ENCODE measurements at regions not wholly inside any gene's neighbourhood (a gene's known extent, or its start where the extent isn't known, plus 50 kb on each side); places are given as distances from the start of the nearest gene placed in this dataset.

DNA sequence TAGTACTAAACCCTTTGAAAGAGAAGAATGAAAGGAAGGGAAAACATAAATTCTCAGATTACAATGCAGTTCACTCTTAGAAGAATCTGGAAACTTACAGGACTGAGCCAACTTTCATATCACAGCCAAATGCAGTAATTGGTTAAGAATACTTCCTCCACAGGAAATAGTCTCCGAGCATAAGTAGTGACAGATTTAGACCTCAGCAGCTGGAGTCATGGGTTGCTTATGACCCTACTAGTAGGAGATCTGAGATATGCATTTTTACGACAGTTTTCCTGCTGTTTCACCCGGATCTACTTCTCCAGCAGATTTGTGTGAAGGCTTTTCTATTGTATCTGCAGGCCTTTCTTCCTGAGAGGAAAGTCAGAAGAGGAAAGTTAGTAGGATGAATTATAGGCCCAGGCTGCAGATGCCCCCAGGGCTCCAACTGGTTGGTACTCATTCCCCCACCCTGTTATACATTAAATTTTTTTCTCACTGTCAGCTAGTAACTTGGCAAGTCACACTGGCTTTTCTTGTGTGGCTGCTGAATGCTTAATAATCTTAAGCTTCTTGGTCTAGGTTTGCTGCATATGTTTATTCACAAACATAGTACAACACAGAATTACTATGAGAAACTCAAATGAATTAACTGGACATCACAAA, 1241.5 kb upstream of the MIR17HG start:
- DNase-seq (ENCODE audit: low spot score in 2 of 2) (no peak), FAIRE-seq (no peak)

DNA sequence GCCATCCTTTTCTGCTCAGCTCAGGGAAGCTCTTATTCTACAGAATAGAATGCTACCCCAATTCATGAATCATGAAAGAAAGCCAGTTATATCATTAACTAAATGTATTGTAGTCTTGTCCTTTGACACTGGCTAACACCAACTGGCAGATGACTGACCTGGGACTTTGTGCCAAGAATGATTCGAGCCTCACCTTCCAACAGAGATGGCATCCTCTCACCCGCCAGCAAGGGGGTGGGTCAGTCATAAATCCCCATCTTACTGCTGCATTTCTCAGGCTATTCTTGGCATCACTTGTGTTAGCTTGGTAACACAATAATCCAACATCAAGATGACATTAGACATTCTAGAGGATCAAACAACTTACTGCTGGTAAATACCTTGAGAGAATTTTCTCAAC, 1239.8 kb upstream of the MIR17HG start:
- DNase-seq (ENCODE audit: low spot score in 2 of 2): no peak
- FAIRE-seq: no peak

DNA sequence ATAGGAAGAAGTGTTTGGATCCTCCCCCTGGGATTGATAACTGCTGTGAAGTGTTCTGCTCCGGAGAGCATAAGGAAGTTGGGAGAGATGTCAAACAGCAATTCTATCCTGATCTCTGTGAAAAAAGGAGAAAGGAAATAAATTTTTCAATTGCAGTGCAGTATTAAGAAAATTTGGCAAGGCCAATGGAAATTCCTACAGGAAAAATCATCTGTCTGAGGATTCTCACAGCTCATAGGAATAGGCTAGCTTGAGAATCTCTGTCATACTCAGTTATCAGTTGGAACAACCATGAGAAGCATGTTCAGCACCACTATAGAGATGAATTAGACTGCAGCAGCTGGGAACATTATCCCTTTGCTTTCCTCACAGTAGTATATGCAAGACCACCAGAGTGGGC, 1238.9 kb upstream of the MIR17HG start:
- DNase-seq (ENCODE audit: low spot score in 2 of 2) (no peak), FAIRE-seq (no peak)

DNA sequence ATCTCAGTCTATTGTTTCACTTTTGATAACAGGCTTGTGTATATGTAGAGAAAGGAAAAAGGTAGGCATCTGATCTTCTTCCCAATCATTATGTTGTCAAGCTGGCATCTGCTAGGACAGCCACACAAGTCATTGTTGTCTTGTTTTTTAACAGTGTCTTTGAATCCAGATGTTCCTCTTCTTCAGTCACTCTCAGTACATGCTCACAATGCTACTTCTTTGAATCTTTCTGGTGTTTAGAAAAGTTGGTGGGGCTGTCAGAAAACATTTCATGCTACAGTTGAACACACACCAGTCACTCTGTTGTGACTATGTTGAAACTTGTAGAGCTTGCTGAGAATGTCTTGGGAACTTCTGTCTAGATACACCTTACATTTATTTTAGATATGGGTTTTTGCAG, 1231.4 kb upstream of the MIR17HG start:
- FAIRE-seq (no peak), DNase-seq (ENCODE audit: low spot score in 2 of 2) (no peak)

DNA sequence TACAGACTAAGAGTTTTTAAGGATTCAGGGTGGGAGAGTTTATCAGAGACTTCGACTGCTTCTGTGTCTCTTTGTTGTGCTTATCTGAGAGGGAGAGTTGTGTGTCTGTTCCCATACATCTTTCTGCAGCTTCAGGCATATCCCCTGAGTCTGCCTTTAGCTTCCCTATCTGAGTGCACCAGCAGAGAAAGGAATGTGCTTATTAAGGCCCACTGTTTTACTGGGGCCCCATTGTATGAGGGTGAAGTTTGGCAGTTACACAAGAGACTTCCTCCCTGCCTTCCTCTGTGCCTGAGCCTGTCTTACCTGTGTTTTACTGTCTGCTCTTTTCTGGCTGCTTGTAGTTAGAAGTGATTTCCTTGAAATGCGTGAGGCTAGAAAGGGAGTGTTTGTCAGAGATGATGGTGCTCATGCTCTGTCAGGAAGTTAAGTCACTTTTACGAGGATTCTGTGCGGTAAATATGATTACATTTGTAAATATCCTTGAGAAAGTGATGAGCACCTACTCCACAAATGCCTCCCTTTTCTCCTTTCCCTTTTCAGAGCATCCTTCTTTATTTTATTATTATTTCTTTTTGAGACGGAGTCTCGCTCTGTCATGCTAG, 1228.9 kb upstream of the MIR17HG start:
- no peak for FAIRE-seq

DNA sequence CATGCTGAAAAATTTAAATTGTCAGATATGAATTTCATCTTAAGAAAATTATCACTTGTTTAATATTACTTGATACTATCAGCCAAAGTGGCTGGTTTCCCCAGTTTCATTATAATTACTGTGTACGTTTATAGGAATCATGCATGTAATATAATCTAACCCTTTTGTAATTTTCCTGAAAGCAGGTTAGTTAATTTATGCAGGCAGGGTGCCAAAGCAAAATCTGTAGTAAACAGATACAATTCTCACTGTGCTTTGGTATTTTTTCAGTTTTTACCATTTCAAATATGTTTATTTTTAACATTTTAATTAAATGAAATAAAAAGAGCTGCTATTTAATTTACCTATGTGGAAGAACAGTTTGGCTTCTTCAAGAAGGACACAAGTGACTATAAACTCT, 1227.5 kb upstream of the MIR17HG start:
- DNase-seq (ENCODE audit: low spot score in 2 of 2): no peak
- no peak for FAIRE-seq

More for the DNA sequence above, 1228.9 kb upstream of the MIR17HG start:
- DNase-seq (ENCODE audit: low spot score in 2 of 2): no peak

DNA sequence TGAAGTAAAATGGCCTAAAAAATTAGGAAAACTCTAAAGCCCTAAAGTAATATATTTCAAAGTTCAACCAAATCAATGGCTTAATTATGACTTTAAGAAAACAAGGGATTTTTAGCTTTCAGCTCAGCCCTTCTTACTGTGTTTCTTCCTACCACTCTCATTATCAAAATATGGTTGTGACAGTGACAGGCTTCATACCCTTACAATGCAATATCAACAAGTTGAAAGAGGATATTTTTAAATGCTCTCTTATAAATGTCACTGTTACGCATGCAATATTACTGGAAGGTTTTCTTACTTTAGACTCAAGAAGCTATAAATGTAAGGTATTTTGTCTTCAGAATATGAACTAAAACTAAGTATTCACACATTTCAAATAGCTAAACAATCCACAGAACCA, 1225.7 kb upstream of the MIR17HG start:
- no peak for DNase-seq (ENCODE audit: low spot score in 2 of 2)
- no peak for FAIRE-seq

DNA sequence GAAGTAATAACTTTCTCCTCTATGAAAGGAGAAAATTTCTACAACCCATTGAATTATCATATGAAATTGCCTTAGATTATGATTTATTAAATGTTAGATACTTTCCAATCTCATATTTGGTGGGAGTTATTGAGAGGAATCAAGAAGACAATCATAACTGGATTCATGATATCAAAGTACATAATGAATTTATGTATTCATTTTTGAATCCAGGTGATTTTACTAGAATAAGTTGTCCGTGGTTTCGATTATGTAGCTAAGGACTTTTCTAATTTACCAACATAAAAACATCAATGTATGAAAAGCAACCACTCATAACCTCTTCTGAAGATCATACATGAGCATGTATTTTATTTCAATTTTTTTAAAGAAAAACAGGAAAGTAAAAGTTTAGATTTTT, 1225.0 kb upstream of the MIR17HG start:
- FAIRE-seq: peak; percentile 56
- DNase-seq (ENCODE audit: low spot score in 2 of 2): no peak

DNA sequence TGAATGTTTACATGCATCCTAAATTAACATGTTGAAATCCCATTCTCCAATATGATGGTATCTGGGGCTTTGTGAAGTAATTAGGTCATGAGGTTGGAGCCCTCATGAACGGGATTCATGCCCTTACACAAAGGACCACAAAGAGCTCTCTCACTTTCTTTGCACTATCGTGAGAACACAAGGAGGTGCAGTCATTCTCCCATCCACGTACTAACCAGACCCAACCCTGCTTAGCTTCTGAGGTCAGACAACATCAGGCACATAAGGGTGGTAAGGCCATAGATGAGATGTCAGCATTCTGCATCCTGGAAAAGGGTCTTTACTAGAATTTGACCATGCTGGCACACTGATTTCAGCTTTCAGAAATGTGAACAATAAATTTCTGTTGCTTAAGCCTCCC, 1211.9 kb upstream of the MIR17HG start:
- no peak for FAIRE-seq
- no peak for DNase-seq (ENCODE audit: low spot score in 2 of 2)

DNA sequence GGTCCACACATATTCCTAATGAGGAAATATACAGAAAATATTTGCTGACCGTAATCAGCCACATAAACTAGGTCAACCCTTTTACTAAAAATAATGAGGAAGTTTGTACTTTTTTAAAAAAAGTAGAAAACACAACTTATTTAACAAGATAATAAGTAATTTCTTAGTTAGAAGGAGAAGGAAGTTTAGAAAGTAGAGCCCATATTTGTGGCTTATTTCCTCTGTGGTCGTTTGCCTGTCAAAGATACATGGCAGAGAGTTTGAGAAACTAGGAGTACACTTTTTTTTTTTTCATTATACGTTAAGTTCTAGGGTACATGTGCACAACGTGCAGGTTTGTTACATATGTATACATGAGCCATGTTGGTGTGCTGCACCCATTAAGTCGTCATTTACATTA, 1205.2 kb upstream of the MIR17HG start:
- FAIRE-seq: no peak
- no peak for DNase-seq (ENCODE audit: low spot score in 2 of 2)

DNA sequence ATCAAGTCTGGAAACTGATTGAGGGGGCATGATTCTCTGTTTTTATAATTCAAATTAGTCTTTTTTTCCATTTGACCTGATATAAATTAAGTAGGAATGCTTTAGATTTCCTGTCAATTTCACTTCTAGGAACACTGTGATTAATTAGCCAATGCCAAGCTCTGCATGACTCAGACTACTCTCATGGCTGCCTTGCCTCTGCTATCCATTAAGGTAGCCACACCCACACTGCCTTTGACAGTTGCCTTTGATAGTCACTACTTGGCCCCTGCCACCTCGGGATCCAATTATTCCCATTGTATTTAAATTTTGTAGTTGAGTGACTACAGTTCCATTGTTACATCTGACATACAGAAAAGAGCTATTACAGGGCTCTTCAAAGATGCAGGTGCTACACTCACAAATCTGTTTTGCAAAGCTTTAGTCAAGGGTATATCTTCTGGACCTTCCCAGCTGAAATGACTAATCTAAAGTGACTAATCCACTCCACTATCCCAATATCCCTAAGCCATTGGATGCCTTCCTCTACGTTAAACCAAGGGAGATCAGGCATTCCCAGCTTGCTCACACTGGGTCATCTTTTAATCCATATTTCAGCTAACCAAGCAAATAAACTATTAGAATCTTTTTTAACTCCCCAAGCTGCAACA, 1193.1 kb upstream of the MIR17HG start:
- FAIRE-seq: no peak
- DNase-seq (ENCODE audit: low spot score in 2 of 2): no peak

DNA sequence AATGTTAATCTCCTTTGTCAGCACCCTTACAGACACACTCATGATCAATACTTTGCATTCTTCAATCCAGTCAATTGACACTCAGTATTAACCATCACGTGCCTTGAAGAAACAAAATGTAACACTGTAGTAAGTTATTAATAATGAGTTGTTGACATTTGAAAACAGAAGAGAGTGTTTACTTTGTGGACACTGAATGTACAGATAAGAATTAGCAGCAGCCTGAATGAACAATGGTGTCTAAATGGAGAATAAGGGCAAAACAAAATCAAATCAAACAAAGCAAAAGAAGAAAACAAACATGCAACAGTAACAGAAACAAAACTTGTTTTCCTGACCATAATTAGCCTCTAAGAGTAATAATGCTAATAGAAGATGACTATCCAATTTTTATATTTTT, 1191.1 kb upstream of the MIR17HG start:
- DNase-seq (ENCODE audit: low spot score in 2 of 2) (no peak), FAIRE-seq (no peak)

DNA sequence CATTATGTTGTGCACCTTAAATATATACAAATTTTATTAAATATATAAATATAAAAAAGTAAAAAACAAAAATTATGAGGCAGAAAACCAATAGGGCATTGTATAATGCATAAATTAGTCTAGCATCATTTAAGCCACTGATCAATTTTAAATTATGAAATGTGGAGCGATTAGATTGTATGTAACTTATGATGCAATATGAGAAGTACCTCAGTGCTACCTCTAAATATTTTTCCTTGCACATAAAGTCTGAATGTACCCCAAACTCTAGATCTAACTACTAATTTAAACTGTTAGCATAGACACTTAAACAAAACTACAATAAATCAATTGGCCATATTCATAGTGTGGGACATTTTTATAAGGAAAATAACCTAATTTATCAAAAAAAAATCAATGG, 1178.5 kb upstream of the MIR17HG start:
- DNase-seq (ENCODE audit: low spot score in 2 of 2): no peak
- no peak for FAIRE-seq

DNA sequence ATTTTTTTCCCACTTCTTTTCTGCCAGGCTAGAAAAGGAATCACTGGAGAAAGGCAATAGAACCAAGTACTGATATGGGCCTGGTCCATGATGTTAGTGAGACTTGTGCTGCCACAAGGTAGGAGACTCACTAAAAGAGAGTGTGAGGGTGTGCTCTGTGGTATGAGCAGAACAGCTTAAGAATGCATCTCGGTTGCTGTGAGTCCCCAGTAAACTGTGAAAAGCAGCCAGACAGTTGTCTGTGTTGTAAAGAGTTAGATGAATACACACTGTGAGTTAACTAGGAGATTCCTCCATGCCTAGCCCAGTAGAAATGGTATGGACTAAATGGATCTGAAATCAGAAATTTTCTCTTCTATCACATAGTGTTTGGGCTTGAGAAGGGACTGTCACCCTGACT, 1177.3 kb upstream of the MIR17HG start:
- DNase-seq (ENCODE audit: low spot score in 2 of 2): no peak
- no peak for FAIRE-seq

DNA sequence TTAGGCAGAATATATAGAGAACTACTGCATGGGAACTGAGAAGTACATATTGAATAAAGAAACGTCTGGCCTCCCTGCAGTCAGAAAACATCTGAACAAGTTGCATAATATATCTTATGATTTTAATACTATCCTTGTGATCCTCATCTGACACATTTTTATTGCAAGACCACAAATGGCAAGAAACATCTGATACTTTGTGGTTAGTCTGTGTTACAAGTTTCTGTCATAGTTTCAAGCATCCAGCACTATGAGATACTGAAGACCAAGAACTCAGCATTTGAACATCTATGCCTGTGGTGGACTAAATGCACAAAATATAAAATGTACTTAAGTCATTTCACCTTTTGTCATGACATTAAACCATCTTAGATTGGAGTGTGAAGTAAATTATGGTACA, 1175.8 kb upstream of the MIR17HG start:
- no peak for FAIRE-seq
- no peak for DNase-seq (ENCODE audit: low spot score in 2 of 2)

DNA sequence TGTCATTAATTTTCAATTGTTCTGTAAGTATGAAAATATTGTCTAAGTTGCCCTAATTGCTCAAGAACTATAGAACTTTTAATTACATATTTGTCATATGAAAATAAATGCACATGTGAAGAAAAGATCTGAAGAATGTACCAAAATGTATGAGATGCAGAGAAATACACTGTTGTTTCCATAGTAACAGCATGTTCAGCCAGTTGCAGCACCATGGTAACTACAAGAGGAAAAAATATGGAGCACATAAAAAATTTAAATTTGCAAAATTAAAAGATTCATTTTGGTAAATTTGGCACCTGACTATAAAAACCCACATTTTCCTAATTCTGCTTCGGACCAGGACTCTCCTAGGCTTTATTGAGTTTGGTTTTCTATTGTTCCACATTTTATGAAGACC, 1170.0 kb upstream of the MIR17HG start:
- FAIRE-seq (no peak), DNase-seq (ENCODE audit: low spot score in 2 of 2) (peak in 1 of 2 donors; percentile 2)

DNA sequence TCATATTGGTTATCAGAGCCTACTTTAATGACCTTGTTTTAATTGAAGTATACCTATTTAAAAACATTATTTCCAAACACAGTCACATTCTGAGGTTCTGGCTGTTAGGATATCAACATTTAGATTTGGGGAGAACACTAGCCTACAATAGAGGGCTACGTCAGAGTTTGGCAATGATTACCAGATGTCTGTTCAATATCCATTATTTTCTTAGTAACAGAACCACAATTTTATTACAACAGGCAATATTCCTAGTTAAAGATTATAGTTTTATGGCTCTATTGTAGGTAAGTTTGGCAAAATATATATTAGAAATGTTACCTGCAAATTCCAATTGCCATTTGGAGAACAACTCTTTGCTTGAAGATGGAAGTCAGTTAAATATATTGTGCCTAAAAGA, 1163.1 kb upstream of the MIR17HG start:
- FAIRE-seq: no peak
- DNase-seq (ENCODE audit: low spot score in 2 of 2): no peak

DNA sequence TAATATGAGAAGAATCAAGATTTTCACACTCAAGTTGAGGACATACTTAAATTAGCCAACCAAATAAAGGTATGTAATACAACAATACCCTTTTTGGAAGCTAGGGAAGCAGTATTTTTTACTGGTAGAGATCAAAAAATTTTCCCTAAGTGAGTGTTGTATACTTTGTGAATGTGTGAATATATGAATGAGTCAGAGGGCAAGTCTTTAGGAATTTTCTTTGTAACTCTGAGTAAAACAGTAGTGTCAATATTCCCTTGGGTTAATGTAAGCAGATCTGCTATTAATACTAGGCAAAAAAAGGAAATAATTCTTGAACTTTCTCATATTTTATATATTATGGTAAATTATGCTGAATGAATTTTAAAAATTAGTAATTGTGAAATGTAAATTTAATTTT, 1161.8 kb upstream of the MIR17HG start:
- DNase-seq (ENCODE audit: low spot score in 2 of 2) (no peak), FAIRE-seq (no peak)

DNA sequence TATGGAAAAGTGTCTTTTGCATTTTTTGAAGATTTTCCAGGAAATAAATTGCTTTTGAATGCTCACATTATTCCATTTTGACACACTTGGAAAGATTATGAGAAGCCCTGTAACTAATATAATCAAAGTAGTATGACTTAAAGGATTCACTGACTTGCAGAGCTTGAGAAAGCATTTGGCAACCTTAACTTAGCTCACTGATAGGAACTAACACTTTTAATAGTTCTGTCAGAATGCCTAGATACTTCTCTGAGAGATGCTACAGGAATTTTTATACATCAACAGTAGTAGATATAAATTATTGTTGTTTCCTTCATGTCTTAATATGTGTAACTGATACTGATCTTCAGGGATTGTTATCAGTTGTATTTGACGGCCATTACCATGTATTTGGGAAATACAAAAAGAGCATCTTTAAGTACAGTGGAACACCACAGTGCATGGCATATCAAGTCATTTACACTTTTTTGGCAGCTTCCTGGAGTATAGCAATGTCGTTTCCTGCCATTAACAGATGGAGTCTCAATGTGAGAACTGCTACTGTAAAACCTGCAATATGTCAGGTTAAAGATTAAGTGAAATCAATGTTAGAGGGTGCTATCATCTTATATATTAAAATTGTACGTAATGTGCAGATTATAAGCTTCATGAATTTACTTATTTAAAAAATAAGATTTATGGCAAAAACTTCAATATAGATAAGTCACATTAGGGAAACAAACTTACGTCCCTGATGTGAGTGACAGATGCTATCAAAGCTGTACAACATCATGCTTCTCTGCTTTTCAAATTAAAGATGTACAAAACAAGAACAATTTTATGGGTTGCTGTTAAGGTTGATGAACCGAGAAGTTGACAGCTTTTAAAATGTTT, 1159.8 kb upstream of the MIR17HG start:
- DNase-seq (ENCODE audit: low spot score in 2 of 2) (no peak), FAIRE-seq (no peak)

DNA sequence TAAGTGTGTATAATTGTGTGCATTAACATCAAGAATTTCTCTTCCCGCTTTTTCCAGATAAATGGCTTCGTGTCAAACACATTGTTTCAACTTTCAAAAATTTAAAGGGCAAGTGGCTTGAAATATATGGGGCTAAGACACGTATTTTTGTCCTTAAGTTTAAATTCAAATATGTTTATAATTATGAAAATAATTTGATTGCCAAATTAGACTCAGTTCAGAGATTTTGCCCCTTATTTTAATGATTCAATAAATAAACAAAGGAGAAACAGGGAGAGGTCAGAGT, 1159.2 kb upstream of the MIR17HG start:
- DNase-seq (ENCODE audit: low spot score in 2 of 2) (no peak), FAIRE-seq (no peak)

DNA sequence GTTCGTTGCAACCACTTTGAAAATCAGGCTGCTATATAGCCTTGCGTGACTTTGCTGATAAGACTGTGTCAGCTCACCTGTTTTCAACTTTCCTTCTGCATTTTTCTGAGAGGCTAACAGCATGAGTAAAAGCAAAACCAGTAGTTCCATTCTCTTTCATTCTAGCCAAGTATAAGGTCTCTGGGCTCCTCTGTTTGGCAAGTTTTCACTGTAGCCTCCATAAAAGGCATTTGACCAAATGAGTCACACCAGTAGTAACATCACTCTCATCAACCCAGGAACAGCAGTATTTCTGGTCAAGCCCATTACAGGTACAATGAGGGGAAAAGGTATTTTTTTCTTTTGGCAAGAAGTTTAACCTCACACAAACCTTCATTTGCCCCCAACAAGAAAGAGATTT, 1149.8 kb upstream of the MIR17HG start:
- FAIRE-seq (no peak), DNase-seq (ENCODE audit: low spot score in 2 of 2) (no peak)

DNA sequence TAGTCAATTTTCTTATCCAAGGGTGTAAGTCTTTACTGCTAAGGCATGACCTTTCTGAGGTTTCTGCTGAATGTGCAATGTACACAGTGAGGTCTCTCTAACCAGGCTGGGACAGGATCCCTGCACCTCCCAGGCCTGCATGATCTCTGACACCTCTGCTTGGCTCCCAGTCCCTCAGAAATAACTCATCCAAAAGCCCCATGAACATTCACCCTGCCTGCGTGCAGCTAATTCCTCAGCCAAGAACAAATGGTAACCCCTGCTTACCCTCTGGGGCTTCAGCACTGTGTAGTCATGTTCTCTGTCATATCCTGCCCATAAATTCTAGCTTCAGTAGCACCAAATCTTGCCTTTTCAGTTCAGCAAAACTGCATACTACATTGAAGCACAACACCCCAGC, 1146.3 kb upstream of the MIR17HG start:
- FAIRE-seq (no peak), DNase-seq (ENCODE audit: low spot score in 2 of 2) (no peak)

Measured in frontal cortex (tissue), 3 donors.